ENCODE measurements at regions not wholly inside any gene's neighbourhood (a gene's known extent, or its start where the extent isn't known, plus 50 kb on each side); places are given as distances from the start of the nearest gene placed in this dataset.

DNA sequence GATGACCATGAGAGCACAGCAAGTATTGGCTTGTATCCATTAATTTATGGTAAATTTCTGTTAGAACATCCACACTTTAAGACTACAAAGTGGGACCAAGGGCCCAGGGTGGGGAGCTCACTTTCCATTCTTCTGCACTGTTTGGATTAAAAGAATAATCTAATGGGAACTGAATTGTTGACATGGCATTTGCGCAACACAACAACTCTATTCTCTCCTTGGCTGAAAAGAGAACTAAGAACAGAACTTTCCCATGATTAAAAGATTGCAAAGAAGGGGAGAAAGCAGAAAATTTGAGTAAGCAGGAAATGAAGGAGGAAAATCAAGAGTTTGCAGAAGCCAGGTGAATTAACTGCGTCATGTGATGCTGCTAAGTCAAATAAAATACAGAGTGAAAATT, 143.4 kb downstream of the HINT1 start:
- H3K9me3 Mint-ChIP-seq (ENCODE audit: low read depth): peaks cover 13% of the 10 kb centered on the region
- H3K27ac Mint-ChIP-seq (ENCODE audit: unreplicated experiment): no peak overlapping the region
- peaks cover 11% of the 10 kb centered on the region for H3K27me3 Mint-ChIP-seq (ENCODE audit: low read depth)
- DNase-seq (ENCODE audit: low spot score): no peak
- TF ChIP-seq, protein P1, sequence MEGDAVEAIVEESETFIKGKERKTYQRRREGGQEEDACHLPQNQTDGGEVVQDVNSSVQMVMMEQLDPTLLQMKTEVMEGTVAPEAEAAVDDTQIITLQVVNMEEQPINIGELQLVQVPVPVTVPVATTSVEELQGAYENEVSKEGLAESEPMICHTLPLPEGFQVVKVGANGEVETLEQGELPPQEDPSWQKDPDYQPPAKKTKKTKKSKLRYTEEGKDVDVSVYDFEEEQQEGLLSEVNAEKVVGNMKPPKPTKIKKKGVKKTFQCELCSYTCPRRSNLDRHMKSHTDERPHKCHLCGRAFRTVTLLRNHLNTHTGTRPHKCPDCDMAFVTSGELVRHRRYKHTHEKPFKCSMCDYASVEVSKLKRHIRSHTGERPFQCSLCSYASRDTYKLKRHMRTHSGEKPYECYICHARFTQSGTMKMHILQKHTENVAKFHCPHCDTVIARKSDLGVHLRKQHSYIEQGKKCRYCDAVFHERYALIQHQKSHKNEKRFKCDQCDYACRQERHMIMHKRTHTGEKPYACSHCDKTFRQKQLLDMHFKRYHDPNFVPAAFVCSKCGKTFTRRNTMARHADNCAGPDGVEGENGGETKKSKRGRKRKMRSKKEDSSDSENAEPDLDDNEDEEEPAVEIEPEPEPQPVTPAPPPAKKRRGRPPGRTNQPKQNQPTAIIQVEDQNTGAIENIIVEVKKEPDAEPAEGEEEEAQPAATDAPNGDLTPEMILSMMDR (IDR thresholded peaks at IDR 0.05): no peak
- no peaks in the 10 kb centered on the region for H3K4me1 Mint-ChIP-seq (ENCODE audit: low read depth)
- H3K36me3 Mint-ChIP-seq (ENCODE audit: low read depth): no peaks in the 10 kb centered on the region
- no peak overlapping the region for H3K4me3 Mint-ChIP-seq (ENCODE audit: unreplicated experiment)

DNA sequence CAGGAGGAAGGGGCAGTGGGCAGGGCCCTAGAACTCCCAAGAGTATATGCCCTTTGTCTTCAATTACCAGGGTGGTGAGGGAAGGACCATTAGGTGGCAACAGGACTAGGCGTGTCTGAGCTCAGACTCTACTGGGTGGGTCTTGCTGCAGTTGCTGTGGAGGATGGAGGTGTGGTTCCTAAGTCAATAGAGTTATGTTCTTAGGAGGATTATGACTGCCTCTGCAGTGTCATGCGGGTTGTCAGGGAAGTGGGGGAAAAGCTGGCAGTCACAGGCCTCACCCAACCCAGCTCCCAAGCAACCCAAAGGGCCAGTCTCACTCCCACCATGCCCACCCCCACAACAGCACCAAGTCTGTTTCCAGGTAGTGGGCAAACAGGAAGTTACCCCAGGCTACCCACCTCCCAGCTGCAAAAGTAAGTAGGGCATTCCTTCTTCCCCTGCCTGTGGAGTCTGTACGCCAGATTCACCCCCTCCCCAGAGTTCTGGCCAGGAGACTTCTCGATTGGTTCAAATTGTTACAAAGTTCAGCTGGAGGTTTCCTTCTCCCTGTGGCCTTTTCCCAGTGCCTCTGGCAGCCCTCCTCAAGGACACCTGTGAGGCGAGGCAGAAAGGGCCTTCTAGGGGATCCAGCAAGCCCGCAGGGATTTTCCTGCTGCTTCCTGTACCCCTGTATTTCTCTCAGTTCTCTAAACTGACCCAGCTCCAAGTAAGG, 145.3 kb downstream of the HINT1 start:
- H3K36me3 Mint-ChIP-seq (ENCODE audit: low read depth): no peaks in the 10 kb centered on the region
- peak; percentile 48 for DNase-seq (ENCODE audit: low spot score)
- H3K27ac Mint-ChIP-seq (ENCODE audit: unreplicated experiment): no peak overlapping the region
- no peak overlapping the region for H3K4me3 Mint-ChIP-seq (ENCODE audit: unreplicated experiment)
- no peaks in the 10 kb centered on the region for H3K4me1 Mint-ChIP-seq (ENCODE audit: low read depth)
- peaks cover 26% of the 10 kb centered on the region for H3K9me3 Mint-ChIP-seq (ENCODE audit: low read depth)
- TF ChIP-seq, protein P1 (IDR thresholded peaks at IDR 0.05): no peak
- peaks cover 14% of the 10 kb centered on the region for H3K27me3 Mint-ChIP-seq (ENCODE audit: low read depth)

DNA sequence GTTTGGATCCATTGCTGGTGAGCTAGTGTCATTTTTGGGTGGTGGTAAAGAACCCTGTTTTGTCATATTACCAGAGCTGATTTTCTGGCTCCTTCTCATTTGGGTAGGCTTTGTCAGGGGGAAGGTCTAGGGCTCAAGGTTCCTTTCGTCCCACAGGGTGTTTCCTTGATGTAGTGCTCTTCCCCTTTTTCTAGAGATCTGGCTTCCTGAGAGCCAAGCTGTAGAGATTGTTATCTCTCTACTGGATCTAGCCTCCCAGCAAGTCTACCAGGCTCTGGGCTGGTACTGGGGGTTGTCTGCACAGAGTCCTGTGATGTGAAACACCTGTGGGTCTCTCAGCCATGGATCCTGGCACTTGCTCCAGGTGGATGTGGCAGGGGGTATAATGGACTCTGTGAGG, 145.9 kb downstream of the HINT1 start:
- Mint-ChIP-seq H3K27me3 (ENCODE audit: low read depth) (peaks cover 14% of the 10 kb centered on the region), H3K27ac (ENCODE audit: unreplicated experiment) (no peak overlapping the region), H3K4me3 (ENCODE audit: unreplicated experiment) (no peak overlapping the region), H3K4me1 (ENCODE audit: low read depth) (no peaks in the 10 kb centered on the region), H3K36me3 (ENCODE audit: low read depth) (no peaks in the 10 kb centered on the region), H3K9me3 (ENCODE audit: low read depth) (peaks cover 26% of the 10 kb centered on the region)
- TF ChIP-seq, protein P1 (IDR thresholded peaks at IDR 0.05): no peak
- no peak for DNase-seq (ENCODE audit: low spot score)

DNA sequence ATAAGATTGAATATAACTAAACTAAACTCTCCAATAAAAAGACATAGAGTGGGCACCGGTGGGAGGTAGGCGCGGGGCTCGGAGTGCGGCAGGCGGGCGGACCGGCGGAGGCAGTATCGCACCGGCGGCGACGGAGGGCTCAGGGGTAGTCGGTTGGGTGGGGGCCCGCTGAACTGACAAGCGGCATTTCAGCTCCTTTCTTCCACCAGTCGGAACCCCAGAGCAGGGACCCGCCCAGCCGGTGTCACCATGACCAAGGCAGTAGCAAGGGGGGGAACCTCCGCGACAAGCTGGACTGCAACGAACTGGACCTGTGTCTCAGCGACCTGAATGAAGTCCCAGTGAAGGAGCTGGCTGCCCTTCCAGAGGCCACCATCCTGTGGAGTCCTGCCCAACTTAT, 156.7 kb downstream of the HINT1 start:
- DNase-seq (ENCODE audit: low spot score): peak; percentile 86
- no peaks in the 10 kb centered on the region for H3K9me3 Mint-ChIP-seq (ENCODE audit: low read depth)
- peaks cover 30% of the 10 kb centered on the region for H3K27me3 Mint-ChIP-seq (ENCODE audit: low read depth)

DNA sequence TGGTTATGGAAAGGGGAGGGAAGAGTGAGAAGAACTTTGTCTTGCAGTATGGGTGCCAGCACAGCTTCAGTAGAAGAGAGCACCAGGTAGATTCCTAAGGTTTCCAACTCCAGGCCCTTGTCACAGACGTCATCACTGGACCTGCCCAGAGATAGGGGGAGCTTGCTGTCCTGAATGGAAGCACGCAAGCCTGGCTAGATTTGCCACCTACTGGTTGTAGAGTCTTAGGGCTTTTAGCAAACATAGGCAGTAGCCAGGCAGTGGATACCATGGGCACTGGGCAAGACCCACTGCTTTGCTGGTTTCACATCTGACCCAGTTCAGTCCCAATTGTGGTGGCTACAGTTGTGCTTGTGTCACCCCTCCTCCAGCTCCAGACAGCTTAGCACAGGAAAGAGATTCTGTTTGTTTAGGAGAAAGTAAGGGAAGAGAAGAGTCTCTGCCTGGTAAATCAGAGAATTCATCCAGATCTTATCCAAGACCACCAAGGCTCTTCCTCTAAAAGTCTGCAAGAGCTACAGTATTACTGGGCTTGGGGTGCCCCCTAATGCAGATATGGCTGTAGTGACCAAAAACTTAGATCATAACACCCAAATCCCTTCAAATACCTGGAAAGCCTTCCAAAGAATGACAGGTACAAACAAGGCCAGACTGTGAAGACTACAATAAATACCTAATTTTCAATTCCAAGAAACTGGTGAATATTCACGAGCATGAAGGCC, 158.9 kb downstream of the HINT1 start:
- Mint-ChIP-seq H3K27ac (ENCODE audit: unreplicated experiment) (no peak overlapping the region), H3K9me3 (ENCODE audit: low read depth) (no peaks in the 10 kb centered on the region), H3K4me3 (ENCODE audit: unreplicated experiment) (no peak overlapping the region), H3K36me3 (ENCODE audit: low read depth) (no peaks in the 10 kb centered on the region), H3K4me1 (ENCODE audit: low read depth) (no peaks in the 10 kb centered on the region), H3K27me3 (ENCODE audit: low read depth) (peaks cover 33% of the 10 kb centered on the region)
- no peak for DNase-seq (ENCODE audit: low spot score)
- TF ChIP-seq, protein P1 (IDR thresholded peaks at IDR 0.05): peak; percentile 62

More for the DNA sequence above, 156.7 kb downstream of the HINT1 start:
- no peaks in the 10 kb centered on the region for H3K36me3 Mint-ChIP-seq (ENCODE audit: low read depth)
- TF ChIP-seq, protein P1 (IDR thresholded peaks at IDR 0.05): no peak
- H3K27ac Mint-ChIP-seq (ENCODE audit: unreplicated experiment): no peak overlapping the region
- H3K4me3 Mint-ChIP-seq (ENCODE audit: unreplicated experiment): no peak overlapping the region
- no peaks in the 10 kb centered on the region for H3K4me1 Mint-ChIP-seq (ENCODE audit: low read depth)

Data from chondrocyte (in vitro differentiated cells).